Neural progenitor cell (in vitro differentiated cells): ENCODE measurements at regions not wholly inside any gene's neighbourhood (a gene's known extent, or its start where the extent isn't known, plus 50 kb on each side); places are given as distances from the start of the nearest gene placed in this dataset.

Experiments used
- DNase-seq: peaks from one replicate; pipeline ENCODE4 v3.0.0-alpha.2; 2016; ENCODE audit warnings: low spot score
- H2AFZ ChIP-seq: fragments of 200-600 bp; sonication (generic); replicated peaks from 2 replicates; pipeline ENCODE4 v1.6.1; 2016; ENCODE audit warnings: antibody characterized with exemption
- H3F3A ChIP-seq: fragments of 200-600 bp; sonication (generic); 2 replicates; pipeline ENCODE4 v1.6.1; 2016; ENCODE audit warnings: antibody characterized with exemption, low read depth
- H3K27ac ChIP-seq: fragments of 200-600 bp; sonication (generic); 2 replicates; pipeline ENCODE4 v1.5.1; 2016; ENCODE audit warnings: mild to moderate bottlenecking
- H3K27me3 ChIP-seq: fragments of 200-600 bp; sonication (generic); 2 replicates; pipeline ENCODE4 v1.6.1; 2016; ENCODE audit warnings: mild to moderate bottlenecking, moderate library complexity
- H3K36me3 ChIP-seq: fragments of 200-600 bp; sonication (generic); 2 replicates; pipeline ENCODE4 v1.5.1; 2016
- H3K4me1 ChIP-seq: fragments of 200-600 bp; sonication (generic); 2 replicates; pipeline ENCODE4 v1.6.1; 2016; ENCODE audit warnings: mixed run types
- H3K4me2 ChIP-seq: fragments of 200-600 bp; sonication (generic); 2 replicates; pipeline ENCODE4 v1.6.1; 2016
- H3K4me3 ChIP-seq: fragments of 200-600 bp; sonication (generic); 2 replicates; pipeline ENCODE4 v1.5.1; 2016
- H3K79me2 ChIP-seq: fragments of 200-600 bp; sonication (generic); 2 replicates; pipeline ENCODE4 v1.6.1; 2016; ENCODE audit warnings: low read depth
- H3K9ac ChIP-seq: fragments of 200-600 bp; sonication (generic); 2 replicates; pipeline ENCODE4 v1.6.1; 2016
- H3K9me3 ChIP-seq: fragments of 200-600 bp; sonication (generic); 2 replicates; pipeline ENCODE4 v1.5.1; 2016; ENCODE audit warnings: low read depth
- H4K20me1 ChIP-seq: fragments of 200-600 bp; sonication (generic); 2 replicates; pipeline ENCODE4 v1.6.1; 2016; ENCODE audit warnings: low read depth
- H3K27ac Mint-ChIP-seq: 3 replicates; pipeline ENCODE4 v1.8.0; 2021; ENCODE audit warnings: mixed read lengths
- H3K27me3 Mint-ChIP-seq: 2 replicates; pipeline ENCODE4 v1.8.0; 2022; ENCODE audit warnings: low read depth, mild to moderate bottlenecking, inconsistent platforms, moderate library complexity, mixed read lengths; ENCODE audit not compliant: insufficient read depth
- H3K36me3 Mint-ChIP-seq: 3 replicates; pipeline ENCODE4 v1.8.0; 2021; ENCODE audit warnings: mixed read lengths
- H3K4me1 Mint-ChIP-seq: 3 replicates; pipeline ENCODE4 v1.8.0; 2021; ENCODE audit warnings: mixed read lengths
- H3K4me3 Mint-ChIP-seq: 3 replicates; pipeline ENCODE4 v1.8.0; 2021; ENCODE audit warnings: mild to moderate bottlenecking, moderate library complexity, mixed read lengths
- H3K9me3 Mint-ChIP-seq: 3 replicates; pipeline ENCODE4 v1.8.0; 2020; ENCODE audit warnings: mixed read lengths
- EZH2 ChIP-seq: fragments of 200-600 bp; sonication (generic); IDR thresholded peaks from 2 replicates; pipeline ENCODE4 v1.6.1; 2017; ENCODE audit warnings: antibody characterized with exemption, mild to moderate bottlenecking, moderate library complexity
- EZH2phosphoT487 ChIP-seq: fragments of 200-600 bp; sonication (generic); IDR thresholded peaks from 2 replicates; pipeline ENCODE4 v1.6.1; 2017; ENCODE audit warnings: antibody characterized with exemption
- TF ChIP-seq, protein P1 (sequence below): fragments of 200-600 bp; sonication (generic); IDR thresholded peaks from 2 replicates; pipeline ENCODE4 v1.5.1; 2017; ENCODE audit warnings: antibody characterized with exemption, mild to moderate bottlenecking

DNA sequence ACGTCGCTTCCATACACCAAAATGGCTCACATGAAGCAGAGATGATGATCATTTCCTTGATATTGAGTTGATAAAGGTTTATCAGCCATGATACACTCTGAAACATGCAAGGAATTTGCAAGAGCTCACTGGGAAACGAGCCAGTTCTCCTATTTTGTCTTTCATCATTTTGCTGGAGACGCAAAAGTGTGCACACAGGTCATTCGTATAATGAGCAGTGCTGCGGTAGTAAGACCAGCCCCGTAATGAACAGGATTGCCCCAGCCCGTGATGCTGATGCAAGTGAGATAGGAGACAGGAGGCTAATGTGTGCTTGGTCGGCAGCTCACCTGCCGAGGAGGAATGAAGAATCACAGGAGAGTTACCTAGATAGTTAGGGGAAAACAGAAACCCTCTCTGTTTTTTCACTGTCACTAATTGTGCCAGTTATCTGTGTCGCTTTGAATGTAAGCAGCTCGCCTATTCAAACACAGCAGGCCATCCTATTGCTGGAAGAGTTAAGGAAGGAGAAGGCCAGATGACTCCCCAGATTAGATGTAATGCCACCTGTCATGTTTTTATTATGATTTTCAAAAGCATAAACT is 391.8 kb downstream of the SAMD5 start:
- no peak overlapping the region for H3K4me2 ChIP-seq
- no peak overlapping the region for H3K4me3 ChIP-seq
- no peaks in the 10 kb centered on the region for H3K9me3 ChIP-seq
- H4K20me1 ChIP-seq: no peaks in the 10 kb centered on the region
- H3K27ac Mint-ChIP-seq: peak overlapping the region; percentile 80
- H3K27me3 ChIP-seq: no peaks in the 10 kb centered on the region
- no peaks in the 10 kb centered on the region for H3K27me3 Mint-ChIP-seq
- no peak overlapping the region for H2AFZ ChIP-seq
- H3K4me1 Mint-ChIP-seq: peaks cover 9% of the 10 kb centered on the region
- no peaks in the 10 kb centered on the region for H3K79me2 ChIP-seq
- no peaks in the 10 kb centered on the region for H3K4me1 ChIP-seq
- H3K9me3 Mint-ChIP-seq: no peaks in the 10 kb centered on the region
- no peaks in the 10 kb centered on the region for H3K36me3 Mint-ChIP-seq
- no peak overlapping the region for H3K9ac ChIP-seq
- no peaks in the 10 kb centered on the region for H3K36me3 ChIP-seq
- TF ChIP-seq, protein P1, sequence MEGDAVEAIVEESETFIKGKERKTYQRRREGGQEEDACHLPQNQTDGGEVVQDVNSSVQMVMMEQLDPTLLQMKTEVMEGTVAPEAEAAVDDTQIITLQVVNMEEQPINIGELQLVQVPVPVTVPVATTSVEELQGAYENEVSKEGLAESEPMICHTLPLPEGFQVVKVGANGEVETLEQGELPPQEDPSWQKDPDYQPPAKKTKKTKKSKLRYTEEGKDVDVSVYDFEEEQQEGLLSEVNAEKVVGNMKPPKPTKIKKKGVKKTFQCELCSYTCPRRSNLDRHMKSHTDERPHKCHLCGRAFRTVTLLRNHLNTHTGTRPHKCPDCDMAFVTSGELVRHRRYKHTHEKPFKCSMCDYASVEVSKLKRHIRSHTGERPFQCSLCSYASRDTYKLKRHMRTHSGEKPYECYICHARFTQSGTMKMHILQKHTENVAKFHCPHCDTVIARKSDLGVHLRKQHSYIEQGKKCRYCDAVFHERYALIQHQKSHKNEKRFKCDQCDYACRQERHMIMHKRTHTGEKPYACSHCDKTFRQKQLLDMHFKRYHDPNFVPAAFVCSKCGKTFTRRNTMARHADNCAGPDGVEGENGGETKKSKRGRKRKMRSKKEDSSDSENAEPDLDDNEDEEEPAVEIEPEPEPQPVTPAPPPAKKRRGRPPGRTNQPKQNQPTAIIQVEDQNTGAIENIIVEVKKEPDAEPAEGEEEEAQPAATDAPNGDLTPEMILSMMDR: no peak
- TF ChIP-seq EZH2: no peak
- TF ChIP-seq EZH2phosphoT487: no peak
- no peaks in the 10 kb centered on the region for H3F3A ChIP-seq
- DNase-seq: no peak
- peak overlapping the region; percentile 38 for H3K4me3 Mint-ChIP-seq
- no peak overlapping the region for H3K27ac ChIP-seq

DNA sequence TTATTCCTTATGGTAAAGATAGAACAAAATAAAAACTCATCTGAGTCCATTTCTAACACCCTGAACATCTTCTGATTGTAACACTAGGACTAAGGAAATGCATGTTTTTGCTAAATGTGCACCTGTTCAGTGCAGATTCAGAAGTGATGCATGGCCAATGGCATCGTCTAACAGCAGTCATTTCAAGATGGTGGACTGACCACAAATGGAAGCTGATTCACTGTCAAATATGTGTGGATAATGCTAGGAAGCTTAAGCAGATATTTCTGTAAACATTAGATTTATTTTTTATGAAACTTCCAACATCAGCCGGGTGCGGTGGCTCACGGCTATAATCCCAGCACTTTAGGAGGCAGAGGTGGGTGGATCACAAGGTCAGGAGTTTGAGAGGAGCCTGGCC is 394.8 kb downstream of the SAMD5 start:
- Mint-ChIP-seq H3K27ac (no peak overlapping the region), H3K36me3 (peaks cover 1% of the 10 kb centered on the region), H3K4me1 (peaks cover 21% of the 10 kb centered on the region), H3K27me3 (no peaks in the 10 kb centered on the region), H3K9me3 (no peaks in the 10 kb centered on the region), H3K4me3 (no peak overlapping the region)
- H2AFZ ChIP-seq: no peak overlapping the region
- H3K27ac ChIP-seq: no peak overlapping the region
- TF ChIP-seq EZH2phosphoT487 (no peak), EZH2 (no peak)
- TF ChIP-seq, protein P1: no peak
- no peaks in the 10 kb centered on the region for H3K79me2 ChIP-seq
- H3K36me3 ChIP-seq: no peaks in the 10 kb centered on the region
- no peaks in the 10 kb centered on the region for H3K27me3 ChIP-seq
- no peaks in the 10 kb centered on the region for H4K20me1 ChIP-seq
- DNase-seq: no peak
- H3K4me1 ChIP-seq: no peaks in the 10 kb centered on the region
- H3K4me2 ChIP-seq: no peak overlapping the region
- no peaks in the 10 kb centered on the region for H3F3A ChIP-seq
- H3K9ac ChIP-seq: no peak overlapping the region
- no peaks in the 10 kb centered on the region for H3K9me3 ChIP-seq
- no peak overlapping the region for H3K4me3 ChIP-seq

DNA sequence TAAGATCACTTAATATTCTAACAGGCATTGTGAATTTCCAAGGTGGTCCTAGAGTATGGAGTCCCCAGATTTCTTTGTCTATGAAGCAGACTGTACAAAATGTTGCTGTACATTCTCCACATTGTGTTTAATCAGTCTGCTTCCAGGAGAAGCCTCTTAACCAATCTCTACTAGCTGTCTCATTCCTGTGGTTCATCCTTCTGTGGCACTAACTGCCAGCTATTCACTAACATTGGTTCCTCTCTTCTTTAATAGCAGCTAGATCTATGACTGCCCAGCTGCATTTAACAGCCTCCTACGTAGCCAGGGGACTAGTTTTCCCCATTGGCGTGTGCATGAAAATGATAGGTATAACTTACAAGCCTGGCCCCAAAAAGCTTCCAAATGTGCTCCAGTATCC is 395.4 kb downstream of the SAMD5 start:
- no peaks in the 10 kb centered on the region for H3K9me3 Mint-ChIP-seq
- Histone ChIP-seq H3K79me2 (no peaks in the 10 kb centered on the region), H3K4me1 (no peaks in the 10 kb centered on the region), H3K4me3 (no peak overlapping the region), H4K20me1 (no peaks in the 10 kb centered on the region), H3K27ac (no peak overlapping the region), H2AFZ (no peak overlapping the region), H3K9me3 (no peaks in the 10 kb centered on the region), H3K9ac (no peak overlapping the region), H3K27me3 (no peaks in the 10 kb centered on the region), H3F3A (no peaks in the 10 kb centered on the region), H3K4me2 (no peak overlapping the region), H3K36me3 (no peaks in the 10 kb centered on the region)
- no peak overlapping the region for H3K27ac Mint-ChIP-seq
- H3K4me1 Mint-ChIP-seq: peaks cover 23% of the 10 kb centered on the region
- no peak for DNase-seq
- TF ChIP-seq, protein P1: no peak
- TF ChIP-seq EZH2phosphoT487 (no peak), EZH2 (no peak)
- no peaks in the 10 kb centered on the region for H3K27me3 Mint-ChIP-seq
- peaks cover 1% of the 10 kb centered on the region for H3K36me3 Mint-ChIP-seq
- no peak overlapping the region for H3K4me3 Mint-ChIP-seq
